WI38 (cell line): ENCODE measurements at regions not wholly inside any gene's neighbourhood (a gene's known extent, or its start where the extent isn't known, plus 50 kb on each side); places are given as distances from the start of the nearest gene placed in this dataset.

Experiments
- H3K4me3 ChIP-seq: 2 replicates; pipeline ENCODE4 v1.5.1; 2011; ENCODE audit warnings: low read depth, mild to moderate bottlenecking, control low read depth, low read length
- CTCF ChIP-seq: IDR thresholded peaks from 2 replicates; pipeline ENCODE4 v1.5.1; 2012; ENCODE audit warnings: low read depth, mild to moderate bottlenecking, control low read depth, low read length

- no peak for TF ChIP-seq CTCF
- no peak overlapping the region for H3K4me3 ChIP-seq
Observed at GRCh38 chr2:198966269-198966668, 491.5 kb downstream of the SATB2 start.

GRCh38 chr2:198961547-198961946 lies 496.2 kb downstream of the SATB2 start:
- no peak overlapping the region for H3K4me3 ChIP-seq
- TF ChIP-seq CTCF = no peak

GRCh38 chr2:198957181-198957580 lies 500.6 kb downstream of the SATB2 start:
- no peak overlapping the region for H3K4me3 ChIP-seq
- no peak for TF ChIP-seq CTCF

GRCh38 chr2:198953328-198953727 lies 504.4 kb downstream of the SATB2 start:
- H3K4me3 ChIP-seq = no peak overlapping the region
- TF ChIP-seq CTCF = no peak

- no peak for TF ChIP-seq CTCF
- no peak overlapping the region for H3K4me3 ChIP-seq
Observed at GRCh38 chr2:198950803-198951202, 506.9 kb downstream of the SATB2 start.

GRCh38 chr2:198945496-198945895 lies 512.2 kb downstream of the SATB2 start:
- no peak for TF ChIP-seq CTCF
- H3K4me3 ChIP-seq = no peak overlapping the region

- H3K4me3 ChIP-seq = no peak overlapping the region
- TF ChIP-seq CTCF = no peak
Observed at GRCh38 chr2:198930170-198930569, 527.6 kb downstream of the SATB2 start.

- TF ChIP-seq CTCF = no peak
- H3K4me3 ChIP-seq = no peak overlapping the region
Observed at GRCh38 chr2:198928026-198928425, 529.7 kb downstream of the SATB2 start.
